Keratinocyte (primary cell): ENCODE measurements at regions not wholly inside any gene's neighbourhood (a gene's known extent, or its start where the extent isn't known, plus 50 kb on each side); places are given as distances from the start of the nearest gene placed in this dataset.

Source experiments
- CTCF ChIP-seq, 3 experiments: IDR thresholded peaks in 1 of 3; conservative IDR thresholded peaks in 1 of 3; optimal IDR thresholded peaks in 1 of 3; 2 replicates in 2 of 3; 3 replicates in 1 of 3; pipeline versions ENCODE3 to v1.5.1; 2011; ENCODE audit warnings: low read length in 3 of 3, mild to moderate bottlenecking in 3 of 3, moderate library complexity in 2 of 3, control low read depth in 1 of 3, inconsistent platforms in 1 of 3; ENCODE audit not compliant: insufficient read depth in 2 of 3; ENCODE audit errors: extremely low read depth in 1 of 3
- EZH2 ChIP-seq: IDR thresholded peaks from one replicate; pipeline ENCODE4 v1.6.1; 2012; ENCODE audit warnings: inconsistent platforms, mild to moderate bottlenecking, low read length, moderate library complexity

GRCh38 chr4:79213010-79213409 lies 112.9 kb downstream of the NAA11 start:
- TF ChIP-seq CTCF (optimal IDR thresholded peaks at IDR 0.05 in 1 of 3, IDR thresholded peaks at IDR 0.05 in 1 of 3, conservative IDR thresholded peaks at IDR 0.05 in 1 of 3; ENCODE audit: extremely low read depth in 1 of 3, insufficient read depth in 2 of 3, low read length in 3 of 3) = no peak
- no peak for TF ChIP-seq EZH2
